ENCODE measurements at regions not wholly inside any gene's neighbourhood (a gene's known extent, or its start where the extent isn't known, plus 50 kb on each side); places are given as distances from the start of the nearest gene placed in this dataset.

DNA sequence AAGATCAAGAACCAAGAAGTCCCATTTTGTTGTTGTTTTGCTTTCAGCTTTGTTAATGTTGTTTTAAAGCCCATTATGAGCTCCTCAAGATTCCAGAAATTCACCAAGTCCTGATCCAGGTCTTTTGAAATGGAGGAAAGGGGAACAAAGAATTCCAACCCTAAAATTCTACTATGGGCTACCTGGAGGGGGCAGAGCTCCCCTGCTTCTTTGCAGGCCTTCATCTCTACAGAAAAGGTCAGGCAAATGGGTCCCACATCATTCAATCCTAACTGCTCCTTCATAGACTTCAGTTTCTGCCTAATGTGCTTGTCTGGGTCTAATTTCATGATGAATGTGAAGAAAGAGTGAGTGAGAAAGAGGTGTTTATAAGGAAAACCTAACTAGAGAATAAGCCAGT, 375.5 kb downstream of the TOX3 start:
- Histone ChIP-seq H3K4me3 (no peak overlapping the region), H3K4me1 (no peaks in the 10 kb centered on the region), H3K27ac (no peak overlapping the region), H3K27me3 (ENCODE audit: insufficient read depth in 3 of 3, low read length in 2 of 3) (no peaks in the 10 kb centered on the region), H3K36me3 (ENCODE audit: insufficient read depth in 1 of 2, low read depth in 1 of 2) (no peaks in the 10 kb centered on the region), H3K9me3 (no peaks in the 10 kb centered on the region)
- no peak for DNase-seq
- TF ChIP-seq, protein P1, sequence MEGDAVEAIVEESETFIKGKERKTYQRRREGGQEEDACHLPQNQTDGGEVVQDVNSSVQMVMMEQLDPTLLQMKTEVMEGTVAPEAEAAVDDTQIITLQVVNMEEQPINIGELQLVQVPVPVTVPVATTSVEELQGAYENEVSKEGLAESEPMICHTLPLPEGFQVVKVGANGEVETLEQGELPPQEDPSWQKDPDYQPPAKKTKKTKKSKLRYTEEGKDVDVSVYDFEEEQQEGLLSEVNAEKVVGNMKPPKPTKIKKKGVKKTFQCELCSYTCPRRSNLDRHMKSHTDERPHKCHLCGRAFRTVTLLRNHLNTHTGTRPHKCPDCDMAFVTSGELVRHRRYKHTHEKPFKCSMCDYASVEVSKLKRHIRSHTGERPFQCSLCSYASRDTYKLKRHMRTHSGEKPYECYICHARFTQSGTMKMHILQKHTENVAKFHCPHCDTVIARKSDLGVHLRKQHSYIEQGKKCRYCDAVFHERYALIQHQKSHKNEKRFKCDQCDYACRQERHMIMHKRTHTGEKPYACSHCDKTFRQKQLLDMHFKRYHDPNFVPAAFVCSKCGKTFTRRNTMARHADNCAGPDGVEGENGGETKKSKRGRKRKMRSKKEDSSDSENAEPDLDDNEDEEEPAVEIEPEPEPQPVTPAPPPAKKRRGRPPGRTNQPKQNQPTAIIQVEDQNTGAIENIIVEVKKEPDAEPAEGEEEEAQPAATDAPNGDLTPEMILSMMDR (IDR thresholded peaks at IDR 0.05): no peak
- ATAC-seq: no peak
- intact Hi-C loops (cut with DNase I): no loop called here

DNA sequence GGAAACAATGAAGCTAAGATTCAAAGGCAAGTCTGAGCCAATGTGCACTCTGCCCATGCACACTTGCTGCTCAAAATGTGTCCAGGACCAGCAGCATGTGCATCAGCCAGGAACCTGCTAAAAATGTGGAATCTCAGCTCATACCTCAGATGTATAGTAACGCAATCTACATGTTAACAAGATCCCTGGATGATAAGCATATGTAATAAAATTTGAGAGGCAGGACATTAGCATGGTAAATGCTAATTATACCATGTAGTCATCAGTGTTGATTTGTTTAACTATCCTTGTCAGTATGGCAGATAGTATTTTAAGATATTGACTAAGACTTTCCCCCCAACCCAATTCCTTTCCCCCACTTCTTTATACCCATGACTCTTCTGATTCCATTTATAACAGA, 379.6 kb downstream of the TOX3 start:
- TF ChIP-seq, protein P1 (IDR thresholded peaks at IDR 0.05): no peak
- H3K27ac ChIP-seq: no peak overlapping the region
- no peak overlapping the region for H3K4me3 ChIP-seq
- 30 to 75% (median 45%) methylated on average over 1 of the region's 1 CpG for WGBS, 3 donors
- no peaks in the 10 kb centered on the region for H3K36me3 ChIP-seq (ENCODE audit: insufficient read depth in 1 of 2, low read depth in 1 of 2)
- intact Hi-C loops (cut with DNase I): no loop called here
- no peak for DNase-seq
- H3K4me1 ChIP-seq: no peaks in the 10 kb centered on the region
- no peak for ATAC-seq
- H3K27me3 ChIP-seq (ENCODE audit: insufficient read depth in 3 of 3, low read length in 2 of 3): peaks cover 0 to 2% (median 0%) of the 10 kb centered on the region in 3 donors
- no peaks in the 10 kb centered on the region for H3K9me3 ChIP-seq

DNA sequence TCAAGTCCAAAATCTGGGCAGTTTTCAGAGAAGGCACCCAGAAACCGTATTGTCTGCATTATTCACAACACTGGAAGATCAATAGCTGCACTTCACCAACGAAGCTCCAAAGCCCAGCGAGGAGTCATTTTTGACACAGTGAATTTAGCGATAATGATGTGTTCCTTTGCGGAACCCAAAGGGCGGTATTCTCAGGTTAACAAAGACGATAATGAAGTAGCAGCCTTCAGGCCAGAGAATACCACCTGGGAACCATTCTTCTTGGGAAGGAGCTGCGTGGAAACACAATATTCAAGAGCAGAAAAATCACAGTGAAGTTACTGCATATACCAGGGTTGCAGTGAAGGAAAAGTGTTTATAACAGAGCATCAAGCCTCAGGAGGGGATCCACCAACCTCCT, 381.0 kb downstream of the TOX3 start:
- WGBS, 3 donors: 74 to 79% (median 75%) methylated on average over 8 of the region's 8 CpGs
- Histone ChIP-seq H3K9me3 (no peaks in the 10 kb centered on the region), H3K27ac (no peak overlapping the region), H3K4me3 (no peak overlapping the region), H3K4me1 (no peaks in the 10 kb centered on the region), H3K27me3 (ENCODE audit: insufficient read depth in 3 of 3, low read length in 2 of 3) (peaks cover 0 to 2% (median 0%) of the 10 kb centered on the region in 3 donors), H3K36me3 (ENCODE audit: insufficient read depth in 1 of 2, low read depth in 1 of 2) (no peaks in the 10 kb centered on the region)
- DNase-seq (no peak), ATAC-seq (no peak)
- TF ChIP-seq, protein P1 (IDR thresholded peaks at IDR 0.05): no peak
- intact Hi-C loops (cut with DNase I): no loop called here

DNA sequence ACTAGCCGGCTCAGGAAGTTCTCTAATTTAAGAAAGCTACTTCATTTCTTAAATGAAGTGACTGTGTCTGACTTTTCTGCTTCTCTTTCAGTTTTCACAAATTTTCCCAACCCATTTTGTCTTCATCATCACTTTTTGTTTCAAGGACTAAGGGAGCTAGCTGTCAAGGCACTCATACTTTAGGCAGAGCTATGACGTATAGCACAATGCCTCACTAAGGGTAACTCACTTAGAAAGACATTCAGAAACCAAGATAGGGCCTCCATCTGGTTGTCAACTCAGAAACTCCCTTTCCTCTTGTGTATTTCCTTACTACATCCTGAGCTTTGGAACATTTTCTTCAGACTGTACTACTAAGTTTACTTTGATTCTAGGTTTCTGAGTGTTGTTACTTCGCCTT, 397.9 kb downstream of the TOX3 start:
- Histone ChIP-seq H3K4me1 (no peaks in the 10 kb centered on the region), H3K9me3 (peaks cover 6% of the 10 kb centered on the region), H3K27ac (no peak overlapping the region), H3K27me3 (ENCODE audit: insufficient read depth in 3 of 3, low read length in 2 of 3) (no peaks in the 10 kb centered on the region), H3K4me3 (no peak overlapping the region), H3K36me3 (ENCODE audit: insufficient read depth in 1 of 2, low read depth in 1 of 2) (no peaks in the 10 kb centered on the region)
- intact Hi-C loops (cut with DNase I): no loop called here
- DNase-seq: no peak
- WGBS, 3 donors: 60 to 67% (median 66%) methylated on average over 3 of the region's 3 CpGs
- no peak for ATAC-seq
- TF ChIP-seq, protein P1 (IDR thresholded peaks at IDR 0.05): no peak

DNA sequence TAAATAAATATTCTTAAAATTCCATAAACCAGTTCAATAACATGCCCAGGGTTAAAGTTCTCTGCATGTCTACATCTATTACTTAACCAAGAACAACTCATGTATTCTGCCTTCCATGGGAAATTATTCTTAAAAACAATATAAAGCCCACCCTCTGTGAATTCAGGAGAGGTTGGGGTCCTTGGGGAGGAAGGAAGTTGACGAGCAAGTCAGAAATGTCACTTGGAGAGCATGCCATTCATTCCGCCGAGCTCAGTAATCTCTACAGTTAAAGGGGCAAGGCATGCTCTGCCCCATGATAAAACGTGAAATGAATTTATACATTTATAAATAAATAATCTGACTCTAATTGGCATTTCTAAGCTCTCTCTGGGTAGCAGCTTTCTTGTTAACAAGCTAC, 405.1 kb downstream of the TOX3 start:
- 25 to 35% (median 25%) methylated on average over 4 of the region's 4 CpGs for WGBS, 3 donors
- intact Hi-C loops (cut with DNase I): no loop called here
- Histone ChIP-seq H3K36me3 (ENCODE audit: insufficient read depth in 1 of 2, low read depth in 1 of 2) (no peaks in the 10 kb centered on the region), H3K27ac (no peak overlapping the region), H3K9me3 (no peaks in the 10 kb centered on the region), H3K4me3 (no peak overlapping the region), H3K27me3 (ENCODE audit: insufficient read depth in 3 of 3, low read length in 2 of 3) (no peaks in the 10 kb centered on the region), H3K4me1 (no peaks in the 10 kb centered on the region)
- ATAC-seq: no peak
- DNase-seq: no peak
- TF ChIP-seq, protein P1 (IDR thresholded peaks at IDR 0.05): no peak

All from psoas muscle (tissue), 7 donors.